Gastroesophageal sphincter (tissue), 3 donors: ENCODE measurements at regions not wholly inside any gene's neighbourhood (a gene's known extent, or its start where the extent isn't known, plus 50 kb on each side); places are given as distances from the start of the nearest gene placed in this dataset.

Source experiments
- POLR2A ChIP-seq, 2 donors: fragments of 450-650 bp; IDR thresholded peaks; one replicate each; pipeline ENCODE4 v1.6.1; 2017; ENCODE audit warnings: antibody characterized with exemption in 2 of 2, mild to moderate bottlenecking in 2 of 2, moderate library complexity in 1 of 2
- POLR2AphosphoS5 ChIP-seq: sonication (generic); formaldehyde crosslinking; IDR thresholded peaks from one replicate; pipeline ENCODE4 v1.6.1; 2017; ENCODE audit warnings: antibody characterized with exemption
- TF ChIP-seq, protein P1 (sequence below), 4 experiments: fragments of 200-600 bp in 2 of 4; fragments of 450-650 bp in 2 of 4; sonication (generic) in 1 of 4; IDR thresholded peaks; one replicate each; pipeline ENCODE4 v1.5.1; 2017 to 2019; ENCODE audit warnings: antibody characterized with exemption in 4 of 4, mild to moderate bottlenecking in 2 of 4, moderate library complexity in 2 of 4

- TF ChIP-seq, protein P1, sequence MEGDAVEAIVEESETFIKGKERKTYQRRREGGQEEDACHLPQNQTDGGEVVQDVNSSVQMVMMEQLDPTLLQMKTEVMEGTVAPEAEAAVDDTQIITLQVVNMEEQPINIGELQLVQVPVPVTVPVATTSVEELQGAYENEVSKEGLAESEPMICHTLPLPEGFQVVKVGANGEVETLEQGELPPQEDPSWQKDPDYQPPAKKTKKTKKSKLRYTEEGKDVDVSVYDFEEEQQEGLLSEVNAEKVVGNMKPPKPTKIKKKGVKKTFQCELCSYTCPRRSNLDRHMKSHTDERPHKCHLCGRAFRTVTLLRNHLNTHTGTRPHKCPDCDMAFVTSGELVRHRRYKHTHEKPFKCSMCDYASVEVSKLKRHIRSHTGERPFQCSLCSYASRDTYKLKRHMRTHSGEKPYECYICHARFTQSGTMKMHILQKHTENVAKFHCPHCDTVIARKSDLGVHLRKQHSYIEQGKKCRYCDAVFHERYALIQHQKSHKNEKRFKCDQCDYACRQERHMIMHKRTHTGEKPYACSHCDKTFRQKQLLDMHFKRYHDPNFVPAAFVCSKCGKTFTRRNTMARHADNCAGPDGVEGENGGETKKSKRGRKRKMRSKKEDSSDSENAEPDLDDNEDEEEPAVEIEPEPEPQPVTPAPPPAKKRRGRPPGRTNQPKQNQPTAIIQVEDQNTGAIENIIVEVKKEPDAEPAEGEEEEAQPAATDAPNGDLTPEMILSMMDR (IDR thresholded peaks at IDR 0.05) = no peak
- TF ChIP-seq POLR2AphosphoS5 = no peak
- no peak for TF ChIP-seq POLR2A (IDR thresholded peaks at IDR 0.05)
These were observed 162.8 kb upstream of the PEX5L start for GRCh38 chr3:180199417-180199995.
